Upper lobe of left lung (tissue), 6 donors: ENCODE measurements at regions not wholly inside any gene's neighbourhood (a gene's known extent, or its start where the extent isn't known, plus 50 kb on each side); places are given as distances from the start of the nearest gene placed in this dataset.

Experiments used
- ATAC-seq, 2 donors: fragments of 200-7000 bp; cut with Tn5 transposase; one replicate each; pipeline ENCODE4 v1.9.1; 2022; ENCODE audit warnings: mild to moderate bottlenecking in 2 of 2, moderate library complexity in 2 of 2; ENCODE audit not compliant: low FRiP score in 2 of 2
- DNase-seq, 2 donors: peaks; one replicate each; pipeline ENCODE4 v3.0.0-alpha.2; 2019 to 2020
- H3K27ac ChIP-seq, 4 donors: fragments of 200-600 bp; sonication (generic); one replicate each; pipeline ENCODE4 v1.5.1; 2016 to 2019
- H3K27me3 ChIP-seq, 4 donors: fragments of 200-600 bp; sonication (generic); one replicate each; pipeline ENCODE4 v1.5.1; 2017 to 2019
- H3K36me3 ChIP-seq, 4 donors: fragments of 200-600 bp; sonication (generic); one replicate each; pipeline ENCODE4 v1.5.1; 2016 to 2019
- H3K4me1 ChIP-seq, 4 donors: fragments of 200-600 bp; sonication (generic); one replicate each; pipeline ENCODE4 v1.5.1; 2018 to 2019
- H3K4me3 ChIP-seq, 4 donors: fragments of 200-600 bp; sonication (generic); one replicate each; pipeline ENCODE4 v1.5.1; 2017 to 2019; ENCODE audit warnings: mild to moderate bottlenecking in 2 of 4, moderate library complexity in 1 of 4
- H3K9me3 ChIP-seq, 4 donors: fragments of 200-600 bp; sonication (generic); one replicate each; pipeline ENCODE4 v1.5.1; 2018 to 2019
- EP300 ChIP-seq, 4 donors: sonication (generic); formaldehyde crosslinking; IDR thresholded peaks; one replicate each; pipeline ENCODE4 v1.5.1; 2017; ENCODE audit warnings: antibody characterized with exemption in 4 of 4, control low read depth in 2 of 4
- POLR2A ChIP-seq, 4 donors: fragments of 450-650 bp; IDR thresholded peaks; one replicate each; pipeline ENCODE4 v1.5.1; 2016 to 2017; ENCODE audit warnings: antibody characterized with exemption in 4 of 4, mild to moderate bottlenecking in 2 of 4
- POLR2AphosphoS5 ChIP-seq, 2 donors: sonication (generic); formaldehyde crosslinking; IDR thresholded peaks; one replicate each; pipeline ENCODE4 v1.5.1; 2017; ENCODE audit warnings: antibody characterized with exemption in 2 of 2
- WGBS, 2 donors: methylation state at CpG; one replicate each; pipeline ENCODE4 v1.1.5; 2017 to 2018; 5-methylcytosine and 5-hydroxymethylcytosine counted together
- TF ChIP-seq, protein P1 (sequence below), 6 experiments: fragments of 450-650 bp in 4 of 6; fragments of 200-600 bp in 2 of 6; sonication (generic) in 2 of 6; IDR thresholded peaks; one replicate each; pipeline ENCODE4 v1.5.1; 2016 to 2019; ENCODE audit warnings: antibody characterized with exemption in 6 of 6
- donor health status: DM: no; HTN: no; CAD: no; lungs with moderate emphysema.
- donor health status: DM: no; HTN: yes; CAD: no; lungs with severe emphysema.

- 80 to 85% methylated on average over 8 to 9 of the region's 9 CpGs for WGBS, 2 donors
- Histone ChIP-seq H3K9me3 (no peaks in the 10 kb centered on the region), H3K36me3 (no peaks in the 10 kb centered on the region), H3K27ac (no peak overlapping the region), H3K4me1 (no peaks in the 10 kb centered on the region), H3K4me3 (no peak overlapping the region), H3K27me3 (no peaks in the 10 kb centered on the region)
- TF ChIP-seq POLR2A (IDR thresholded peaks at IDR 0.05) (no peak), EP300 (IDR thresholded peaks at IDR 0.05) (no peak), POLR2AphosphoS5 (IDR thresholded peaks at IDR 0.05) (no peak)
- TF ChIP-seq, protein P1, sequence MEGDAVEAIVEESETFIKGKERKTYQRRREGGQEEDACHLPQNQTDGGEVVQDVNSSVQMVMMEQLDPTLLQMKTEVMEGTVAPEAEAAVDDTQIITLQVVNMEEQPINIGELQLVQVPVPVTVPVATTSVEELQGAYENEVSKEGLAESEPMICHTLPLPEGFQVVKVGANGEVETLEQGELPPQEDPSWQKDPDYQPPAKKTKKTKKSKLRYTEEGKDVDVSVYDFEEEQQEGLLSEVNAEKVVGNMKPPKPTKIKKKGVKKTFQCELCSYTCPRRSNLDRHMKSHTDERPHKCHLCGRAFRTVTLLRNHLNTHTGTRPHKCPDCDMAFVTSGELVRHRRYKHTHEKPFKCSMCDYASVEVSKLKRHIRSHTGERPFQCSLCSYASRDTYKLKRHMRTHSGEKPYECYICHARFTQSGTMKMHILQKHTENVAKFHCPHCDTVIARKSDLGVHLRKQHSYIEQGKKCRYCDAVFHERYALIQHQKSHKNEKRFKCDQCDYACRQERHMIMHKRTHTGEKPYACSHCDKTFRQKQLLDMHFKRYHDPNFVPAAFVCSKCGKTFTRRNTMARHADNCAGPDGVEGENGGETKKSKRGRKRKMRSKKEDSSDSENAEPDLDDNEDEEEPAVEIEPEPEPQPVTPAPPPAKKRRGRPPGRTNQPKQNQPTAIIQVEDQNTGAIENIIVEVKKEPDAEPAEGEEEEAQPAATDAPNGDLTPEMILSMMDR (IDR thresholded peaks at IDR 0.05), result no peak
- no peak for ATAC-seq
- DNase-seq, result no peak
Measured at GRCh38 chr1:22245100-22245650, 102.3 kb upstream of the WNT4 start.

- no peak for ATAC-seq
- no peaks in the 10 kb centered on the region for H3K36me3 ChIP-seq
- no peak overlapping the region for H3K27ac ChIP-seq
- peaks cover 0 to under 1% (median 0%) of the 10 kb centered on the region in 4 donors for H3K4me1 ChIP-seq
- no peak for TF ChIP-seq POLR2AphosphoS5 (IDR thresholded peaks at IDR 0.05)
- TF ChIP-seq EP300 (IDR thresholded peaks at IDR 0.05), result no peak
- TF ChIP-seq, protein P1 (IDR thresholded peaks at IDR 0.05), result no peak
- no peak for TF ChIP-seq POLR2A (IDR thresholded peaks at IDR 0.05)
- no peak for DNase-seq
- no peaks in the 10 kb centered on the region for H3K27me3 ChIP-seq
- no peak overlapping the region for H3K4me3 ChIP-seq
- H3K9me3 ChIP-seq, result no peaks in the 10 kb centered on the region
- 57 to 68% methylated on average over 6 to 8 of the region's 8 CpGs for WGBS, 2 donors
Measured at GRCh38 chr1:22245726-22246125, 102.8 kb upstream of the WNT4 start.

- Histone ChIP-seq H3K4me1 (peaks cover 0 to 6% (median 2%) of the 10 kb centered on the region in 4 donors), H3K27ac (no peak overlapping the region), H3K27me3 (no peaks in the 10 kb centered on the region), H3K4me3 (no peak overlapping the region), H3K9me3 (no peaks in the 10 kb centered on the region), H3K36me3 (no peaks in the 10 kb centered on the region)
- DNase-seq, result no peak
- TF ChIP-seq, protein P1 (IDR thresholded peaks at IDR 0.05), result no peak
- TF ChIP-seq POLR2AphosphoS5 (IDR thresholded peaks at IDR 0.05), result no peak
- no peak for TF ChIP-seq EP300 (IDR thresholded peaks at IDR 0.05)
- no peak for TF ChIP-seq POLR2A (IDR thresholded peaks at IDR 0.05)
- WGBS, 2 donors, result 92 to 96% methylated on average over 2 to 3 of the region's 3 CpGs
- no peak for ATAC-seq
Measured at GRCh38 chr1:22246755-22247480, 104.0 kb upstream of the WNT4 start.

GRCh38 chr1:22247527-22248245, 104.8 kb upstream of the WNT4 start:
- ATAC-seq (no peak), DNase-seq (no peak)
- H3K27me3 ChIP-seq, result no peaks in the 10 kb centered on the region
- TF ChIP-seq POLR2AphosphoS5 (IDR thresholded peaks at IDR 0.05) (no peak), POLR2A (IDR thresholded peaks at IDR 0.05) (no peak), EP300 (IDR thresholded peaks at IDR 0.05) (no peak)
- TF ChIP-seq, protein P1 (IDR thresholded peaks at IDR 0.05), result no peak
- 77 to 84% methylated on average over 12 to 18 of the region's 18 CpGs for WGBS, 2 donors
- H3K27ac ChIP-seq, result no peak overlapping the region
- H3K9me3 ChIP-seq, result no peaks in the 10 kb centered on the region
- H3K36me3 ChIP-seq, result no peaks in the 10 kb centered on the region
- peaks cover 0 to 6% (median 4%) of the 10 kb centered on the region in 4 donors for H3K4me1 ChIP-seq
- H3K4me3 ChIP-seq, result no peak overlapping the region
